HPDE6-E6E7 (cell line): ENCODE measurements at regions not wholly inside any gene's neighbourhood (a gene's known extent, or its start where the extent isn't known, plus 50 kb on each side); places are given as distances from the start of the nearest gene placed in this dataset.

ENCODE experiments used
- DNase-seq: peaks from one replicate; pipeline ENCODE4 v3.0.0; 2011; ENCODE audit warnings: missing footprints; ENCODE audit errors: extremely low spot score

DNA sequence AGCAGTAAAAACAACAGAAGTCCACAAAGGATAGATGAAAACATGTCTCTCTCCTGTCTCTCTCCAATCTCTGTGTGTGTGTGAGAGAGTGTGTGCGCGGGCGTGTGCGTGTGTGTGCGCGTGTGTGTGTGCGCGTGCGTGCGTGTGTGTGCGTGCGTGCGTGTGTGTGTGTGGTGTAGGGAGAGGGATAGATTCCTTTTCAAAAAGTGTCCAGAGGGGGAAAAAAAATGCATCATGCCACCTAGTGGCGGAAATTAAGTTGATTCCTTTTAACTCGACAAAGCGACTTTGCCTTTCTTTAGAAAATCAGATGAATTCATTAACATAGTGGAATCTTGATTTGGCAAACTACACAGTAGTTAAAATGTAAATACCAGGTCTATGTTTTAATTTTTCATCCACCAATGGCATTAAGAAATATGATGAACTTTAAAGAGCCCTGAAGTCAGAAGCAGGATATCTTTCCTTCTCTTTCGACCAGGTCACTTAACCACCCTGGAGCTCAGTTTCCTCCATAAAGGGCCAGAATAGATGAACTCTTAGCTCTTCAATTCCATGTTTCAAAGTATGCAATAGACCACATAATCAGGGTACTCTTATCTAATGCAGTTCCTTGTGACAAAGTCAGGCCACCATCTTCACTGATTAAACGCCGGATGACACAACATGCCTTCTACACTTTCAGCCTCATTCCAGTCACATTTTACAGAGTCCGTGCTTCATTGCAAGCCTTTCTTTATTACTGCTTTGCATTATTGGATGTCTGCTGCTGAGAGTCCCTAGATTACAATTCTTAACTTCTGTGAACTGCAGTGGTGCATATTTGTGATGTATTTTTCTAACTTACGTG is 162.8 kb downstream of the FBXO8 start:
- DNase-seq: peak; percentile 22

DNA sequence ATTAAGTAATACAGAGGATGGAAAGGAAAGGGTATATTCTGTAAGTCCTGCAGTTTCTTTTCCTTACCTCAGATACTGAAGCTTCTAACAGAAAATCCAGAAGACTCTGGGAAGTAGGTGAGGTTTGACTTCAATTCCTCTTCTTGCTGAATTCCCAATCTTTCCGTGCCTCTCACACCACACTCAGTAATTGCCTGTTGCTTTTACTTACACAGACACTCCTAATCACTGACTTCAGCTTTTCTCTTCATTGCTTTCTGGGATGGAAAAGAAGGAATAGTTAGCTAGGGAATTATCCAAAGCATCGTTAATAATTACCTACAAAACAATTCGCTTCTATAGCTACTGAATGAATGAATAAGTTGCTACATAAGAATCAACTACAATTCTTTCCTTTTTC is 163.6 kb downstream of the FBXO8 start:
- DNase-seq: no peak

DNA sequence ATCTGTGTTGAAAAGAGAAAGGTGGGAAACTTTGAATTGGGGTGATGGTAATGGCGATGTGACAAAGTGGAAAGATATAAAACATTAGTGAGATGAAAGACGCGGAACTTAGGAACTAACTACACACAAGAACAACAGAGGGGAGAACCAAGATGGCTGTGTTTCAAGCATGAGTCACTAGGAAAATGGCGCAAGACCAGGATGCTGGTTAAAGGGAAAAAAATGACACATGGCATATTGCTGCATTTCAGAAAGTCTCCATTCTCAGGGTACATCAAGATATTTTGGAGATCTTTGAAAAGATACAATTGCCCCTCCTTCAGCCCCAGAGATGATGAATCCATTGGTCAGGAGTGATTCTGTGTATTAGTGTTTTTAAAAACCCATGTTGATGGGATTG is 164.4 kb downstream of the FBXO8 start:
- no peak for DNase-seq

DNA sequence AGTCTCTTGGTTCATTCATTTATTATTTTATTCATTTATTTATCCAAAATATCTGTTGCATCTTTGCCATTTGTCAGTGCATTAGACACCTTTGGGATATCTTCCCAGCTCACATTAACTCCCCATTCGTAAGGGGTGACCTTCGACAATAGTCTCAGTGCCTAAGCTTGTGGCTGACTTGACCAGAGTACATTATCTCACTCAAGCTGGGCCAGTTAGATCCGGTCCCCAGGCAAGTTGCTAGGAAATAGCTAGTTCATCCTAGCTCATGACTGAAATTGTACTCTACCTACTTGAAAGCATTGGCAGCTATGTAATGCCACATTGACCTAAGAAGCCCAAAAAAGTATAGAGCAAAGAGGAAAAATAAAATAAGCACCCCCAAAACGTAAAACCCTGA is 165.3 kb downstream of the FBXO8 start:
- no peak for DNase-seq

DNA sequence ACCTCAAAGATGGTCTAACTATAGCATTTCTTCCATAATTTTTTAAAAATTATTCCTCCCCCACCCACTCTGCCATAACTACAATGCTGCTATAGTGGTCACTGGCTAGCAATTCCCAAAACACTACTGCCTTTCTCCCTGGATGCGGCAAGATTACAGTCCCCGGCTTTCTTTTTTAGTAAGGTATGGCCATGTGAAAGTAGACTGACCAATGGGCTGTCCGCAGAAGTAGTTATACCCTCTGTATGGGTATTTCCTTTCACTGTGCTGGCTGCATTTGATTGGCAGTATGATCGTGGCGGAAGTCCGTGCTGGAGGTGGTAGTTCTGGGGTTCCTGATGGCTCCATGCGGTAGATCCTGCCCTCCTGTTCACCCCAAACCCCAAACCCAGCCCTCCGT is 166.0 kb downstream of the FBXO8 start:
- DNase-seq: no peak

DNA sequence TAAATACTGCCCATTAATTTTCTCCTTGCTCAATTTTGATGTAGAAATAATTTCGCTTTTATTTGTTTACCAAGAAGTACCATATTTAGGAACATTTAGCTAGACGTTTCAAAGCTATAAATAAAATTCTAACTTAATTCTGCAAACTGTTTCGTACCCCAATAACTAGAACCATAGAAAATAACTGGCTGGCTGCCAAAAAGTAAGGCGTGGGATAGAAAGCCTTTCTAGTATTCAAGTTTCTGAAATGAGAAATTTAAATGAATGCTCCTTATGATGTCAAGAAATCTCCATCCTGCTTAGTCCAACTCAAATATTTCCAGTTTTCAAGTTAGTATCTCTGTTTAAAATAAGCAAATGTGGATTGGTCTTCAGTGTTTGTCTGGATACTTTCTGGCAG is 167.4 kb downstream of the FBXO8 start:
- DNase-seq: no peak

DNA sequence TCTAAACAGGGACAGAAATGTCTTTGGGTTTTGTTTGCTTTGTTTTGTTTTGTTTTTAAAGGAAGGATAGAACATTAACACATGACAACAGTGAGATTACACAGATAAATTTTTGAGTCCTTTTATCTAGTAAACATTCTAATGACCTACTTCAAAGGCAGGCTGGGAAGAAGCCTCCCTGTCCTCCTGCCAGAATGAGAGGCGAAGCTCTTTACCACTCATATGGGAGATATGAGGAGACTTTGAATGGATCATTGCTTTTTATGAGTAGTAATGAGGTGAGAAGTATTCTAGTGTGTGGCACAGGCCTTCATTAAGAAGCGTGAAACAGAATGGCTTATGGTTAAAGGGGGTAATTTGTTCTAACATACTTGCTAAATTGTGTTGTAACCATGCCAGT is 172.0 kb downstream of the FBXO8 start:
- no peak for DNase-seq

DNA sequence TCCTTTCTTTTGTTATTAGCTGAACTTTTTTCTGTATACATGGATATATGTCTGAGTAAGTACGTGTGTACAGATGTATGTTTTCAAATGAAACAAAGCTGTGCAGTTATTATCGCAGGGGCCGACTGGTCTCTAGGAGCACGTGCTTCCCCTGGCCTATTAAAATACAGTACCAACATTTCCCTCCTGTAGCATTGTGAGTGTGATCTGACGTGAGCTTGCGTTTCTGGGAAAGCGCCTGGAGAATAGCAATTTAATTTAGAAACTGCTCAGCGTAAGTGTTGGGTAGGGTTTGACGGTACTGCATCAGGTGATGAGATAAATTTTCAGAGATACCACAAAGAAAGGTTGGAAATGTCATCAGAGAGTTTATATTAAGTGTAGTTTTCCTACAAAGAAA is 173.3 kb downstream of the FBXO8 start:
- no peak for DNase-seq

DNA sequence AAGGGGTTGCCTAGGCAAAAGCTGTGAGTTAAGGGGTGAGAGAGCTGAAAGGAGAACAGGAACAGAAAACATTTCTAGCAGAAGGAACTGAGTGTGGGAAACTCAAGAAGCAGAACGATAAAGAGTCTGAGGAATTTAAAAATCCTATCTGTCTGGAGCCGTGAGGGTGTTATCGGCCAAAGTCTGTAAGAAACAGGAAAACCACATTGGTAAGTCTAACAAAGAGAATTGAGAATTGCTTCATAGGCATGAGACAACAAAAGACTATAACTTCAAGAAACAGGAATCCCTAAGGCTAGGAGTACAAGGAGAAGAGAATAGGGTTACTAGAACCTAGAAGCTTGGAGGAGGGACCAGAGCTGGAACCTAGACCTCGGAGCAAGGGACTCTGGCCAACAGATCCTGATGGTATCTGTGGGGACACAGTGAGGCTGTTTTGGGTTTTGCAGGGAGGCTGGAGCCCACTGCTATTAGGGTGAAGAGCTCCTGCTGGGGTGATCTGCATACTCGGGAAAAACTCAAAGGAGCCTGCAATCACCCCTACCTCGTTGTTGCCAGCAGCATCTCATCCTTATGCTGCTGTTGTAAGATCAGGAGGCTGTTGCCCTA is 175.6 kb downstream of the FBXO8 start:
- no peak for DNase-seq

DNA sequence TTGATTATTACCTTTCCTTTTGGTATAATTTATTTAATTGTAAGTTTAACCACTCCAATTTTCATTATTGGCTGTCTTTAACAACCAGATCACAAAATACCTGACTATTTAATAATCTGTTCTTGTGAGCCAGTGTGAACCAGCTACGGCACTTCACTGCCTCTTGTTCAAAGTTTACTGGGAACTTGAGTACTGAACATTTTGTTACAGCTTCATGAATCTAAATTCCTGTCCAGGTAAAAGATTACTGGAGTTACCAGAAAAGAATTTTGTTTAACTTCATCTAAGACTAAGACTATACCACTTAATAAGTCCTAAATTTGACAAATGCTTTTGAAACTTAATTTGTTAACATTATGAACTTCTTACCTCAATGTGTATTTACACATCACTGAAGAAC is 178.3 kb downstream of the FBXO8 start:
- DNase-seq: no peak

DNA sequence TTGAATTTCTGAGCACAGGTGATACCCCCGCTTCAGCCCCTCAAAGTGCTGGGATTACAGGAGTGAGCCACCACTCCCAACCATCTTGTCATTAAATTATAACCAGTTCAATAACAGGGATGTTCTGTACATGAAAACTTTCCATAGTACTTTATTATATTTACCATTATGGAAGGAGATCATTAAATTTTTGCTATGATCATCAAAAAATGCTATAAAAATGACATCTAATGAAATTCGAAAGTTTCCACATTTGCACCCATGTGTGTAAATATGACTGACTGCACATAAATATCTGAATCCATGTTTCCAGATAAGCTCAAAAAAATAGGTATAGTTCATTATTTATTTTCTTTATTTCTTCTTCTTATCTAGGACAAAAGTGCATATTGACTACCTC is 182.6 kb downstream of the FBXO8 start:
- no peak for DNase-seq

DNA sequence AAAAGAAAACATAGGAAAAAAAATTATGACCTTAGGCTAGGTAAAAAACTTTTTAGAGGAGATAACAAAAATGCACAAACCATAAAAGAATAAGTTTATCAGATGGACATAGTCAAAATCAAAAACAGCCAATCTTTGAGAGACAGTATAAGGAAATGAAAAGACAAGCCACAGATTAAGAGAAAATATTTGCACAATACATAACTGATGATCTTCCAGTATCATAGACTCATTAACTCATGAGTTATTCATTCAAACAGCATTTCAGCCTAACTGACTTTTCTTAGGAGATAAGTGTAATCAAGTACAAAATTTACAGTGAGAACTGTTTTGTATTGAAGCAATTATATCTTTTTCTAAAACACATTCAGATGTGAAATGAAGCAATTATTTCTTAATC is 183.8 kb downstream of the FBXO8 start:
- no peak for DNase-seq

DNA sequence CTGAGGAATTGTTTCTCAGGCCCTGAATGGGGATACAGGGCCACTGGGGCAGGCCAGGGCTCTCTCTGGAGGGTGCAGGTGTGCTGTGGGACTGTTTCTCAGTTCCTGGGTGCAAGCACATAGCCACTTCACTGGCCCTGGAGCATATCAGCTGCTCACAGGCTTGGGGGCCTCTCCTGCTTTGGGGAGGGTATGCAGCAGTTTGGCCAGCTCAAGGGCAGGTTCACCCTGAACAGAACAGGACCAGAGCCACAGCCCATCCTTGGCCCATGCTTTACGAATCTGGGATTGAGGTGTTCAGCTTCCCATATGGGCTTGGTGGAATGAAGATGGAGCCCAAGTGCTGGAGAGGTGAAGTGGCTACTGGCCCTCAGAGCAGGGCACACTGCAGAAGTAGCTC is 186.5 kb downstream of the FBXO8 start:
- DNase-seq: no peak

DNA sequence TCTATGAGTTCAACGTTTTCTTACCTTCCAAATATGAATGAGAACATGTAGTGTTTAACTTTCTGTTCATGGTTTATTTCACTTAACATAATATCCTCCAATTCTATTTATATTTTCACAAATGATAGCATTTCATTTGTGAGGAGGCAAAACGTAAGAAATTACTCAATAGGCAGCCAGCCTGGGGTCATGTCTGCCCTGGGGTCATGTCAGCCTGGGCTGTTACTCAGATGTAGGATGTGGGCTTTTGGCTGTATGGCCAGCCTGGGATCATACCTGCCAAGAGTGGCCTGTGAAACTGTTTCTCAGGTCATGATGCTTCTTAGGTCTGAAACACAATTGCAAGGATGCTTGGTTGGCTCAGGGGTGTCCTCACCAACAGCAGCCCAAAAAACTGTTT is 187.0 kb downstream of the FBXO8 start:
- DNase-seq: no peak

DNA sequence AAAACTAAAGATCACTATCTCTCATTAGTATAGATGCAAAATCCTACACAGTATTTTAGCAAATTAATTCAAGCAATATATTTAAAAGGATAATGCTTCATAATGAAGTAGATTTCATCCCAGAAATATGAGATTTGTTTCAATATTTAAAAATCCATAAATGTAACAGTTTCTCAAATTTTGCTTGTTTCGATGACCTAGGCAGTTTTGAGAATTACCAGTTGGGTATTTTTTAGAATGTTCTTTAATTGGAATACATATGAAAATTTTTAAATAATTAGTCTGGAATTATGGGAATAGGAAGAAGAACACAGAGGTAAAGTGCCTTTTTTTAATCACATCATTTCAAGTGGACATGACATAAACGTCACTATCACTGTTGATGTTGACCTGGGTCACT is 192.3 kb downstream of the FBXO8 start:
- DNase-seq: no peak

DNA sequence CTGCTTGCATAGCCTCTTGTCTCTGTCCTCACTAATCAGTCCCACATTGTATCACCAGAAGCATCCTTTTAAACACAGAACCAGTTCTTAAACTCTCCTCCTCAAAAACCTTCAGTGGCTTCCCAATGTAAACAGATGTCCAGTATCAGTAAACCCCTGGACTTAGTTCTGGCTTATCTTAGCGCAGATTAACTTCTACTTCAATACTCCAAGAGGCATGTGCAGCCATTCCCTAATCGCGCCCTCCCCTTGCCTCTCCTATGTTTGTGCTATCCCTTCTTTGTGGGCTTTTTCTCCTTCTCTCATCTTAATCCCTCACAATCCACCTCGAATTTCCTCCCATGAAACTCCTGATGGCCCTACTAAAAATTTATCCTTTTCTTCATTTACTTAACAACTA is 193.8 kb downstream of the FBXO8 start:
- no peak for DNase-seq

DNA sequence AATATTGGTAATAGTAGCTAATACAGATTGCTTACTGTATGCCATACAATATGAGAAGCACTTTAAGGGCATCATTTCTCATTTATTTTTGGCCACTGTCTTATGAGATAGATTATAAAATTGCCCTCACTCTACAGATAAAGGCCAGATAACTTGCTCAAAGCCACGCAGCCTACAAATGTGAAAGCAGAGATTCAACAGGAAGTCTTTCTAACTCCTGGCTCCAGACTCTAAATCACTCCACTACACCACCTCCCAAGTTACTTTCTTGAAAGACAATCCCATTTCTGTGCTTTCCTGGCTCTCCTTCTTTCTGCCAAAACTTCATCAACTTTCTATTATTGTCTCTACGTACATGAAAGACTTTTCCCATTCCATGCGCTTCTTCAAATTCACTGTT is 194.7 kb downstream of the FBXO8 start:
- no peak for DNase-seq

DNA sequence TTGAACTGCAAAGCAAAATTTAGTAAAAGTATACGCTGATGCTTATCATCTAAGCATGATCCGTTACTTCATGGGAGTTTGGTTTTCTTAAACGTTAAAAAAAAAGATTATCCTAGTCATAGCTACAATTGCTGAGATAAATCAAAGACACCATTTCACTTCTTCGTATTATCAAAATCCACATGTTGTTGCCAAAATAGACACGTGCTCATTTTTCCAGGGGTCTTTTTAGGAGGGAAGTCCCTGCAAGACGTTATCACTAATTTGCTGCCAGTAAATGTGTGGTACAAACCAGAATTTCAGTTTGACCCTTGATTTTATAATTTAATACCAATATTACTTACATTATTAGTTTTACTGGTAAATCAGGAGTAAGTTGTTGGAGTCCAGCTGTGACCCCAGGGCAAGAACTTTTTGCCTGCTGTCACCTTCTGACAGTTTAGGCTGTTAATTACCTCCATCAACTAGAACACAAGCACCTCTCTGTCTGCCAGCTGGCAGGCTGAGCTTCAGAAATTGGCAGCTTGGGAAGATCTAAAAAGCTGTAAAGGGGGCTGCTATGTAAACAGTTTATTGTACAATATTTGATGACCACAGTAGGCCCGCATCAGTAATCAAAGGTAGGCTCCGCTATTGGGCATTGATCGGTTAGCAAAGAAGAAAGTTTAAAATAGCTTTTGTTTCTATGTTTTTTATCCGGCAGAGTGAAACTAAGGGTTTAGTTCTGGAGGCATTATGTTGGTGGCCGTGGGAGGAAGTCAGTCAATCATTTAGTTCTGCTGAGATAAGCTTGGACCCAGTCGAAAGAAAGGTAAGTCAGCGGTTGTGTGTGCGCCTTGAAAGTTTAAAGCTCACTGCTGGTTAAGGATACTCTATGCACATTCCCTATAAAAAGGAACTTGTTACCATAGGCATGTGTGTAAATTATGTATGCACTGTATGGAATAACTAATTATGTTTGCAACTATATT is 196.4 kb downstream of the FBXO8 start:
- no peak for DNase-seq

DNA sequence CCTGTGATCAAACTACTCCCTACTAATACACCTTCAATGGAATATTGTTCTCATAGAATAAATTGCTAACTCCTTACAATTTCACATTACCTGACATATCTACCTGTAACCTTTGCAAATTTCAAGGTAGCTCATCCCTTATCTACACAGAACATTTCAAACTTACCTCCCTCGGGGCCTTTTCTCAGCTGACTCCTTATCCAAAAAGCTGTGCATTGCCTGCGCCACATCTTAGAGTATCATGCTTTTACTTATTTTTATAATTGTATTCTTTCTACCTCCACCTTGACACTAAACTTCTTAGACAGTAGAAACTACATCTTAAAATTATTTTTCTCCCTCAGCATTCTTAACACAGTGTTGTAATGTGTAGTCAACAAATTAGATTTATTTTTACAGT is 198.5 kb downstream of the FBXO8 start:
- no peak for DNase-seq

DNA sequence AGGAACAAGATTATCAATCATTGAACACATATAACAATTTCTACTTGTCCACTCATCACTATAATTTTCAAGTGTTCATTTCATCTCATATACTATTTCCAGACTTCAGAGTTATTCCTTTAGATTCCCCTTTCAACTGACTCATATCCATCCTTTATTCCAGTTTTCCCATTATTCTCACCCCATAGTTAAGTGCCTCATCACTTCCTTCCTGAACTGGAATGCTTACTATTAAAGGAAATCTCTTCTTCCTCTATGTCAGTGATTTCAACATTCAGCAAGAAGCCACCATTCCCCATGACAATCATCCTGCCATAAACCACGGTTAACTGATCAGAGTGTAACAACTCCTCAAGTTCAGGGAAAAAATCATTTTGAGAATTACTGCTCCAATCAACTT is 198.9 kb downstream of the FBXO8 start:
- no peak for DNase-seq

DNA sequence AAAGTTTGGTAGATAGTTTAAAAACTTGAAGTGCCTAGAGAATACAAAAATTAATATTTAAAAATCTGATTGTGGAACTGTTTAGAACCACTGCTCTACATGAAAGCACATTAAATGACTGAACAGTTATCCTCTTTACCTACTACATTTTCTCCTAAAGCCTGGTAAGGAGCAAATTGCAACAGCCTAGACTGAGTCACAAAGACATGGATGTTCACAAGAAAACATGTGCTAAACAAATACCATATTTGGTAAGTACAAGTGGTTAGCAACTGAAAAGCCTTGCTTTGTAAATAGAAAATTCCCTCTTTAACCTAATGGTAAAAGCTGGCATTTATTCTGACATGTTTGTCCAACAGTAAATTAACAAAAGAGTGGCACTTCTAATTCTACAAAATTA is 203.1 kb downstream of the FBXO8 start:
- no peak for DNase-seq

DNA sequence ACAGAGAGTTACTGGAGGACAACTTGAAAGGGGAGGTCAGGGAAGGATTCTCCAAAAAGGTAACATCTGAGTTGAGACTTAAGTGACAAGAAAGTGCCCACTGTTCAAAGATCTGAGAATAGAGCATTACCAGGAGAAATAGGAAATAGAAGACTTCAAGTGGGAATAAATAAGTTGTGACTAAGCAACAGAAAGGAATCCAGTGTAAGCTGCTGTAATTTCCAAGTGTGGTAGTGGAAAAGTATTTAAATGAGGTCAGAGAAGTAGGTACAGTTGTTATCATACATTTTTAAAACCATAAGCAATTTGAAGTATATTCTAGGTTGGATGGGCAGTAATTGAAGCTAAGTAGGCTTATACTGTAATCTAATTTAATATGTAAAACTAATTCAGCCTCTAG is 211.9 kb downstream of the FBXO8 start:
- no peak for DNase-seq
